Endodermal cell (in vitro differentiated cells): ENCODE measurements at regions not wholly inside any gene's neighbourhood (a gene's known extent, or its start where the extent isn't known, plus 50 kb on each side); places are given as distances from the start of the nearest gene placed in this dataset.

Experiments
- DNase-seq: peaks from one replicate; pipeline ENCODE4 v3.0.0-alpha.2; 2017
- H3K27ac ChIP-seq: 2 replicates; pipeline ENCODE4 v1.5.1; 2013; ENCODE audit warnings: mild to moderate bottlenecking, low read depth, low read length, moderate library complexity
- H3K27me3 ChIP-seq: 2 replicates; pipeline ENCODE4 v1.6.1; 2013; ENCODE audit warnings: mild to moderate bottlenecking, low read length, moderate library complexity; ENCODE audit not compliant: insufficient read depth, control insufficient read depth, poor library complexity, severe bottlenecking
- H3K36me3 ChIP-seq: 2 replicates; pipeline ENCODE4 v1.7.0; 2013; ENCODE audit warnings: mild to moderate bottlenecking, low read length, moderate library complexity; ENCODE audit not compliant: control insufficient read depth, insufficient read depth
- H3K4me1 ChIP-seq: one replicate; pipeline ENCODE4 v1.7.0; 2013; ENCODE audit warnings: low read length; ENCODE audit not compliant: control insufficient read depth, insufficient read depth
- H3K4me3 ChIP-seq: 2 replicates; pipeline ENCODE4 v1.5.1; 2013; ENCODE audit warnings: mild to moderate bottlenecking, low read length, moderate library complexity
- H3K9ac ChIP-seq: 2 replicates; pipeline ENCODE4 v1.6.1; 2013; ENCODE audit warnings: mild to moderate bottlenecking, low read length, moderate library complexity; ENCODE audit not compliant: poor library complexity, severe bottlenecking; ENCODE audit errors: extremely low read depth
- H3K9me3 ChIP-seq: 2 replicates; pipeline ENCODE4 v1.6.1; 2013; ENCODE audit warnings: mild to moderate bottlenecking, low read length, moderate library complexity; ENCODE audit not compliant: control insufficient read depth
- H3K27ac Mint-ChIP-seq: 2 replicates; pipeline ENCODE4 v1.8.0; 2020; ENCODE audit warnings: mixed read lengths
- H3K27me3 Mint-ChIP-seq: 2 replicates; pipeline ENCODE4 v1.8.0; 2021; ENCODE audit warnings: mild to moderate bottlenecking, mixed read lengths; ENCODE audit not compliant: insufficient read depth
- H3K36me3 Mint-ChIP-seq: 2 replicates; pipeline ENCODE4 v1.8.0; 2020; ENCODE audit warnings: low read depth, mixed read lengths
- H3K4me1 Mint-ChIP-seq: 2 replicates; pipeline ENCODE4 v1.8.0; 2020; ENCODE audit warnings: mixed read lengths
- H3K4me3 Mint-ChIP-seq: 2 replicates; pipeline ENCODE4 v1.8.0; 2020; ENCODE audit warnings: mild to moderate bottlenecking, moderate library complexity, mixed read lengths
- H3K9me3 Mint-ChIP-seq: 2 replicates; pipeline ENCODE4 v1.8.0; 2020; ENCODE audit warnings: mild to moderate bottlenecking, mixed read lengths
- WGBS, 2 experiments: methylation state at CpG; one replicate each; pipeline versions ENCODE4 v1.1.5 to v1.1.7; 2013; ENCODE audit warnings: missing lambda C conversion rate in 2 of 2, mixed read lengths in 1 of 2; ENCODE audit not compliant: insufficient coverage in 1 of 2, insufficient read length in 1 of 2; 5-methylcytosine and 5-hydroxymethylcytosine counted together
- TF ChIP-seq, protein P1 (sequence below): fragments of 200-600 bp; sonication (generic); conservative IDR thresholded peaks from 2 replicates; pipeline ENCODE4 v1.5.0; 2021; ENCODE audit warnings: antibody characterized with exemption, mild to moderate bottlenecking

DNA sequence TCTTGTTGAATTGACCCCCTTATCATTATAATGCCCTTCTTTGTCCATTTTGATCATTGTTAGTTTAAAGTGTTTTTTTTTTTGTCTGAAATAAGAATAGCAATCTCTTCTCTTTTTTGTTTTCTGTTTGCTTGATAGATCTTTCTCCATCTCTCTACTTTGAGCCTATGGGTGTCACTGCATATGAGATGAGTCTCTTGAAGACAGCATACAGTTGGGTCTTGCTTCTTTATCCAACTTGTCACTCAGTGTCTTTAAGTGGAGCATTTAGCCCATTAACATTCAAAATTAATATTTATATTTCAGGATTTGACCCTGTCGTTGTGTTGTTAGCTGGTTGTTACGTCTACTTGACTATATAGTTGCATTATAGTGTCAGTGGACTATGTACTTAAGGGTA, 135.4 kb downstream of the HMHB1 start:
- no peaks in the 10 kb centered on the region for H3K36me3 Mint-ChIP-seq
- H3K27ac ChIP-seq: no peak overlapping the region
- H3K4me3 ChIP-seq: no peak overlapping the region
- peaks cover 22% of the 10 kb centered on the region for H3K9me3 Mint-ChIP-seq
- no peak for DNase-seq
- H3K27me3 Mint-ChIP-seq: no peaks in the 10 kb centered on the region
- no peaks in the 10 kb centered on the region for H3K4me1 ChIP-seq
- TF ChIP-seq, protein P1, sequence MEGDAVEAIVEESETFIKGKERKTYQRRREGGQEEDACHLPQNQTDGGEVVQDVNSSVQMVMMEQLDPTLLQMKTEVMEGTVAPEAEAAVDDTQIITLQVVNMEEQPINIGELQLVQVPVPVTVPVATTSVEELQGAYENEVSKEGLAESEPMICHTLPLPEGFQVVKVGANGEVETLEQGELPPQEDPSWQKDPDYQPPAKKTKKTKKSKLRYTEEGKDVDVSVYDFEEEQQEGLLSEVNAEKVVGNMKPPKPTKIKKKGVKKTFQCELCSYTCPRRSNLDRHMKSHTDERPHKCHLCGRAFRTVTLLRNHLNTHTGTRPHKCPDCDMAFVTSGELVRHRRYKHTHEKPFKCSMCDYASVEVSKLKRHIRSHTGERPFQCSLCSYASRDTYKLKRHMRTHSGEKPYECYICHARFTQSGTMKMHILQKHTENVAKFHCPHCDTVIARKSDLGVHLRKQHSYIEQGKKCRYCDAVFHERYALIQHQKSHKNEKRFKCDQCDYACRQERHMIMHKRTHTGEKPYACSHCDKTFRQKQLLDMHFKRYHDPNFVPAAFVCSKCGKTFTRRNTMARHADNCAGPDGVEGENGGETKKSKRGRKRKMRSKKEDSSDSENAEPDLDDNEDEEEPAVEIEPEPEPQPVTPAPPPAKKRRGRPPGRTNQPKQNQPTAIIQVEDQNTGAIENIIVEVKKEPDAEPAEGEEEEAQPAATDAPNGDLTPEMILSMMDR: no peak
- H3K9me3 ChIP-seq: peaks cover 7% of the 10 kb centered on the region
- WGBS, 2 experiments: 85% methylated on average over 2 of the region's 2 CpGs; no CpG with 5 or more reads in 1 of the 2 experiments
- no peak overlapping the region for H3K4me3 Mint-ChIP-seq
- H3K27ac Mint-ChIP-seq: no peak overlapping the region
- H3K9ac ChIP-seq: no peak overlapping the region
- H3K36me3 ChIP-seq: no peaks in the 10 kb centered on the region
- H3K4me1 Mint-ChIP-seq: no peaks in the 10 kb centered on the region
- no peaks in the 10 kb centered on the region for H3K27me3 ChIP-seq

DNA sequence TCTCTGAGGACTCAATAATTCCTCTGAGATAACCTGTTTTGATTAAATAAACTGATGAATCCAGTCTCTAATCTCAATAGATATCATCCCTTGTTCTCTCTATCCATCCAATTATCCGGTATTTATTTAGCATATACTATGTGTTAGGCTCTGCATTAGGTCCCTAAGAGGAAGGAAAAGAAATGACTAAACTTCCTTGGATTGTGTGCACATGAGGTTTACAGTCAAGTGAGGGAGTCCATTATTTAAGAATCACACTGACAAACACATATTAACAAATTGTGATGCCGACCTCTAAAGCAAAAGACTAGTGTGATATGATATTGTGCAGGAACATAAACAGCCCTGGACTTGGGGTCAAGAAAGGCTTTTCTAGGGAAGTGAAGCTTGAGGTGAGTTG, 140.8 kb downstream of the HMHB1 start:
- Histone ChIP-seq H3K36me3 (no peaks in the 10 kb centered on the region), H3K4me1 (no peaks in the 10 kb centered on the region), H3K4me3 (no peak overlapping the region), H3K9me3 (no peaks in the 10 kb centered on the region), H3K27ac (no peak overlapping the region), H3K27me3 (no peaks in the 10 kb centered on the region), H3K9ac (no peak overlapping the region)
- TF ChIP-seq, protein P1: no peak
- DNase-seq: no peak
- no peaks in the 10 kb centered on the region for H3K4me1 Mint-ChIP-seq
- no peaks in the 10 kb centered on the region for H3K36me3 Mint-ChIP-seq
- no peaks in the 10 kb centered on the region for H3K9me3 Mint-ChIP-seq
- H3K4me3 Mint-ChIP-seq: no peak overlapping the region
- no peak overlapping the region for H3K27ac Mint-ChIP-seq
- WGBS, 2 experiments: 88% methylated on average over 1 of the region's 2 CpGs; no CpG with 5 or more reads in 1 of the 2 experiments
- no peaks in the 10 kb centered on the region for H3K27me3 Mint-ChIP-seq

DNA sequence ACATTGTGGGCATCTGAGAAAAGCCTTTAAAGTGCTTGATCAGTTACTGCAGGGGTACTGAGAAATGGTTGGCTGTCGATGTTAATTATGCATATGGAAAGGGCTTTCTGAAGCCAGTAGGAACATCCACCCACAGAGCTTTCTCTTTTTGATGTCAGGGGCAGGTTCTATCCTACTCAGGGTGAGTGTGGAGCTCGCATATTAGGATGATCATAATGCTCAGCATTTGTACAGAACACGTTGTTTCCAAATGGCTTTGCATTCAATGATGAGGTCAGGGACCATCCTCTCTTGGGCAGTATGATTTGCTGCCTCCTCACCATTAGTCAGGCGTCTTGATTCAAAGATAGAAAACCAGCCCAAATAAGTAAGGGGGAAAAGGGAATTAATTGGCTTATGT, 141.9 kb downstream of the HMHB1 start:
- no peaks in the 10 kb centered on the region for H3K36me3 ChIP-seq
- Mint-ChIP-seq H3K27ac (no peak overlapping the region), H3K9me3 (no peaks in the 10 kb centered on the region), H3K4me3 (no peak overlapping the region), H3K4me1 (no peaks in the 10 kb centered on the region), H3K27me3 (no peaks in the 10 kb centered on the region), H3K36me3 (no peaks in the 10 kb centered on the region)
- no peaks in the 10 kb centered on the region for H3K4me1 ChIP-seq
- H3K9ac ChIP-seq: no peak overlapping the region
- no peak overlapping the region for H3K4me3 ChIP-seq
- no peak for DNase-seq
- WGBS, 2 experiments: 91 to 94% methylated on average over 3 to 4 of the region's 4 CpGs
- TF ChIP-seq, protein P1: no peak
- H3K27me3 ChIP-seq: no peaks in the 10 kb centered on the region
- no peaks in the 10 kb centered on the region for H3K9me3 ChIP-seq
- no peak overlapping the region for H3K27ac ChIP-seq
